Upper lobe of right lung (tissue), 1 donor: ENCODE measurements at regions not wholly inside any gene's neighbourhood (a gene's known extent, or its start where the extent isn't known, plus 50 kb on each side); places are given as distances from the start of the nearest gene placed in this dataset.

Experiments used
- ATAC-seq: fragments of 200-7000 bp; cut with Tn5 transposase; one replicate; pipeline ENCODE4 v1.9.1; 2020; ENCODE audit warnings: mild to moderate bottlenecking, moderate library complexity
- DNase-seq: peaks from one replicate; pipeline ENCODE4 v3.0.0-alpha.2; 2020
- H3K27ac ChIP-seq: fragments of 200-600 bp; one replicate; pipeline ENCODE4 v1.8.0; 2022
- H3K27me3 ChIP-seq: fragments of 200-600 bp; one replicate; pipeline ENCODE4 v1.8.0; 2022; ENCODE audit warnings: mild to moderate bottlenecking
- H3K36me3 ChIP-seq: fragments of 200-600 bp; one replicate; pipeline ENCODE4 v1.8.0; 2022
- H3K4me1 ChIP-seq: fragments of 200-600 bp; one replicate; pipeline ENCODE4 v1.8.0; 2022
- H3K4me3 ChIP-seq: fragments of 200-600 bp; one replicate; pipeline ENCODE4 v1.8.0; 2022; ENCODE audit warnings: mild to moderate bottlenecking
- H3K9me3 ChIP-seq: fragments of 200-600 bp; one replicate; pipeline ENCODE4 v1.8.0; 2022
- intact Hi-C: fragments of 100-400 bp; cut with DNase I; formaldehyde crosslinking; loops from one replicate; pipeline ENCODE4 v1.11.0; 2022
- TF ChIP-seq, protein P1 (sequence below): fragments of 200-600 bp; IDR thresholded peaks from one replicate; pipeline ENCODE4 v1.8.0; 2022; ENCODE audit warnings: antibody characterized with exemption
- donor health status: DM: no; HTN: yes; CAD: no; lungs with severe emphysema.

GRCh38 chr15:69994429-69995205 is 103.1 kb downstream of the TLE3 start:
- Histone ChIP-seq H3K9me3 (no peaks in the 10 kb centered on the region), H3K36me3 (no peaks in the 10 kb centered on the region), H3K4me3 (no peak overlapping the region), H3K4me1 (no peaks in the 10 kb centered on the region), H3K27me3 (peaks cover 7% of the 10 kb centered on the region), H3K27ac (no peak overlapping the region)
- no peak for ATAC-seq
- DNase-seq = no peak
- intact Hi-C loops = no loop called here
- TF ChIP-seq, protein P1, sequence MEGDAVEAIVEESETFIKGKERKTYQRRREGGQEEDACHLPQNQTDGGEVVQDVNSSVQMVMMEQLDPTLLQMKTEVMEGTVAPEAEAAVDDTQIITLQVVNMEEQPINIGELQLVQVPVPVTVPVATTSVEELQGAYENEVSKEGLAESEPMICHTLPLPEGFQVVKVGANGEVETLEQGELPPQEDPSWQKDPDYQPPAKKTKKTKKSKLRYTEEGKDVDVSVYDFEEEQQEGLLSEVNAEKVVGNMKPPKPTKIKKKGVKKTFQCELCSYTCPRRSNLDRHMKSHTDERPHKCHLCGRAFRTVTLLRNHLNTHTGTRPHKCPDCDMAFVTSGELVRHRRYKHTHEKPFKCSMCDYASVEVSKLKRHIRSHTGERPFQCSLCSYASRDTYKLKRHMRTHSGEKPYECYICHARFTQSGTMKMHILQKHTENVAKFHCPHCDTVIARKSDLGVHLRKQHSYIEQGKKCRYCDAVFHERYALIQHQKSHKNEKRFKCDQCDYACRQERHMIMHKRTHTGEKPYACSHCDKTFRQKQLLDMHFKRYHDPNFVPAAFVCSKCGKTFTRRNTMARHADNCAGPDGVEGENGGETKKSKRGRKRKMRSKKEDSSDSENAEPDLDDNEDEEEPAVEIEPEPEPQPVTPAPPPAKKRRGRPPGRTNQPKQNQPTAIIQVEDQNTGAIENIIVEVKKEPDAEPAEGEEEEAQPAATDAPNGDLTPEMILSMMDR = no peak

DNA sequence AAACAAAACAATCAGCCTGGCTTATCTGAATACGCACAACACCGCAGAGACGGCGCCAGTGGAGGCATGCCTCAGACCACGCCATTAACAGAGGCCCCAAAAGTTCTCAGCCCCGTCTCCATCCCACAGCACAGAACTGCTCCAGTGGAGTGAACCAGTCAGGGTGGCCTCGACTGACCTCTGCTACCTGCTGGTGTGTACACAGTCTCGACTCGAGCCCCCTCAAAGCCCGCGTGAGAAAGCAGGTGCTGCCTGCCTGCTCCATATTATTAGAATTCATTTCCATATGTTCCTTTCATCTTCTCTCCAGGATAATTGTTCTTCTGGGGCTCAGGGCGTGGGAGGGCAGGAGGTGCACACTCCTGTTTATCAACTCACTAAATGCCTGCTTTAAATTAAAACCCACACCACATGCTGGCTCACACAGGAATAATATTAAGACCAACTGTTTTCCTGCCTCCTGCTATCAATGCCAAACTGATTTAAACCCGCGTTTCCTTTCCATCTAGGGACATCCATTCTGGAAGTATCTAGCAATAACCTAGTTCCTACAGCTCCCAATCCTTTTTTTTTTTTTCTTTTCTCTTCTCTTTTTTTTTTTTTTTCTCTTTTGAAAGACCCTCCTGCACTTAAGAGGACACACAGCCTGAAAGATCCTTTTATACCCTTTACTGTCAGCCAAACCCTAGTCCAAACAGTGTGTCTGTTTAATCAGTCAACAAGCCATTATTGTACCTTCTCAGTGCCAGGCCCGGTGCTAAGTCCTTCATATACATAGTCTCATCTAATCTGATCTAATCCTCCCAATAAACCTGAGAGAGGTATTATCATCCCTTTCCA is 101.2 kb downstream of the TLE3 start:
- H3K27me3 ChIP-seq = no peaks in the 10 kb centered on the region
- intact Hi-C loops = no loop called here
- H3K4me1 ChIP-seq = no peaks in the 10 kb centered on the region
- H3K27ac ChIP-seq = no peak overlapping the region
- TF ChIP-seq, protein P1 = no peak
- no peaks in the 10 kb centered on the region for H3K36me3 ChIP-seq
- H3K4me3 ChIP-seq = no peak overlapping the region
- DNase-seq (no peak), ATAC-seq (no peak)
- no peaks in the 10 kb centered on the region for H3K9me3 ChIP-seq

- Histone ChIP-seq H3K4me1 (no peaks in the 10 kb centered on the region), H3K4me3 (no peak overlapping the region), H3K9me3 (no peaks in the 10 kb centered on the region), H3K27me3 (no peaks in the 10 kb centered on the region), H3K36me3 (no peaks in the 10 kb centered on the region), H3K27ac (no peak overlapping the region)
- ATAC-seq = no peak
- TF ChIP-seq, protein P1 = no peak
- DNase-seq = no peak
- intact Hi-C loops = no loop called here
These were observed 100.6 kb downstream of the TLE3 start for GRCh38 chr15:69997161-69997485.
